Trophoblast cell (in vitro differentiated cells and primary cell): ENCODE measurements at regions not wholly inside any gene's neighbourhood (a gene's known extent, or its start where the extent isn't known, plus 50 kb on each side); places are given as distances from the start of the nearest gene placed in this dataset.

Experiments used
- DNase-seq, 2 donors: peaks; one replicate each; pipeline ENCODE4 v3.0.0-alpha.2; 2016
- H2AFZ ChIP-seq: 2 replicates; pipeline ENCODE4 v1.6.1; 2013; ENCODE audit warnings: low read length, moderate library complexity, mild to moderate bottlenecking; ENCODE audit not compliant: insufficient read depth, poor library complexity
- H2AK5ac ChIP-seq: 2 replicates; pipeline ENCODE4 v1.6.1; 2013; ENCODE audit warnings: mild to moderate bottlenecking, low read length
- H2BK120ac ChIP-seq: 2 replicates; pipeline ENCODE4 v1.6.1; 2013; ENCODE audit warnings: low read length, mild to moderate bottlenecking, moderate library complexity; ENCODE audit not compliant: insufficient read depth, poor library complexity
- H2BK12ac ChIP-seq: 2 replicates; pipeline ENCODE4 v1.6.1; 2013; ENCODE audit warnings: mild to moderate bottlenecking, low read length, moderate library complexity
- H2BK5ac ChIP-seq: 2 replicates; pipeline ENCODE4 v1.6.1; 2013; ENCODE audit warnings: low read length, low read depth, moderate library complexity, mild to moderate bottlenecking; ENCODE audit not compliant: poor library complexity
- H3K14ac ChIP-seq: 2 replicates; pipeline ENCODE4 v1.6.1; 2013; ENCODE audit warnings: mild to moderate bottlenecking, low read length
- H3K18ac ChIP-seq: 2 replicates; pipeline ENCODE4 v1.6.1; 2013; ENCODE audit warnings: mild to moderate bottlenecking, low read length
- H3K23ac ChIP-seq: 2 replicates; pipeline ENCODE4 v1.6.1; 2013; ENCODE audit warnings: low read length
- H3K27ac ChIP-seq: 2 replicates; pipeline ENCODE4 v1.5.1; 2013; ENCODE audit warnings: low read depth, mild to moderate bottlenecking, inconsistent platforms, low read length, moderate library complexity
- H3K27me3 ChIP-seq: 2 replicates; pipeline ENCODE4 v1.6.1; 2013; ENCODE audit warnings: inconsistent platforms, mild to moderate bottlenecking, low read length, moderate library complexity; ENCODE audit not compliant: insufficient read depth
- H3K36me3 ChIP-seq, 2 experiments: 1 replicate in 1 of 2; 2 replicates in 1 of 2; pipeline ENCODE4 v1.6.1; 2013; ENCODE audit warnings: low read length in 2 of 2, mild to moderate bottlenecking in 2 of 2, moderate library complexity in 1 of 2; ENCODE audit not compliant: insufficient read depth in 2 of 2, control insufficient read depth in 1 of 2
- H3K4ac ChIP-seq: 2 replicates; pipeline ENCODE4 v1.6.1; 2013; ENCODE audit warnings: low read depth, mild to moderate bottlenecking, low read length, moderate library complexity
- H3K4me1 ChIP-seq, 2 experiments: 1 replicate in 1 of 2; 2 replicates in 1 of 2; pipeline ENCODE4 v1.6.1; 2013; ENCODE audit warnings: low read length in 2 of 2, mild to moderate bottlenecking in 2 of 2, moderate library complexity in 1 of 2; ENCODE audit not compliant: insufficient read depth in 2 of 2, control insufficient read depth in 1 of 2
- H3K4me2 ChIP-seq: 2 replicates; pipeline ENCODE4 v1.6.1; 2013; ENCODE audit warnings: inconsistent platforms, mild to moderate bottlenecking, low read length, moderate library complexity
- H3K4me3 ChIP-seq: 2 replicates; pipeline ENCODE4 v1.5.1; 2013; ENCODE audit warnings: mild to moderate bottlenecking, low read depth, low read length, inconsistent platforms
- H3K79me1 ChIP-seq: one replicate; pipeline ENCODE4 v1.6.1; 2013; ENCODE audit warnings: low read length
- H3K79me2 ChIP-seq: 2 replicates; pipeline ENCODE4 v1.6.1; 2013; ENCODE audit warnings: low read length, mild to moderate bottlenecking; ENCODE audit not compliant: control insufficient read depth, insufficient read depth, poor library complexity
- H3K9ac ChIP-seq: 2 replicates; pipeline ENCODE4 v1.6.1; 2013; ENCODE audit warnings: mild to moderate bottlenecking, low read length
- H3K9me3 ChIP-seq: 2 replicates; pipeline ENCODE4 v1.6.1; 2013; ENCODE audit warnings: low read depth, mild to moderate bottlenecking, control low read depth, inconsistent platforms, low read length; ENCODE audit not compliant: insufficient read depth
- H4K12ac ChIP-seq: 2 replicates; pipeline ENCODE4 v1.6.1; 2013; ENCODE audit warnings: low read depth, mild to moderate bottlenecking, low read length, moderate library complexity
- H4K8ac ChIP-seq: 2 replicates; pipeline ENCODE4 v1.6.1; 2013; ENCODE audit warnings: low read depth, mild to moderate bottlenecking, low read length, moderate library complexity
- H4K91ac ChIP-seq: one replicate; pipeline ENCODE4 v1.6.1; 2013; ENCODE audit warnings: low read depth, mild to moderate bottlenecking, low read length, moderate library complexity
- WGBS: extraction: QIAGEN DNeasy Blood & Tissue Kit; methylation state at CpG from one replicate; pipeline ENCODE4 v1.1.7; 2013; ENCODE audit warnings: missing lambda C conversion rate; ENCODE audit not compliant: insufficient read length, insufficient coverage; ENCODE audit errors: extremely low coverage; 5-methylcytosine and 5-hydroxymethylcytosine counted together

GRCh38 chr15:98321896-98322295, 326.4 kb upstream of the IGF1R start:
- Histone ChIP-seq H2BK5ac (no peak overlapping the region), H3K9me3 (peaks cover 8% of the 10 kb centered on the region), H2BK12ac (no peak overlapping the region), H3K4me2 (no peak overlapping the region), H3K9ac (no peak overlapping the region), H3K36me3 (no peaks in the 10 kb centered on the region), H2AK5ac (no peak overlapping the region), H3K4ac (no peak overlapping the region), H4K8ac (no peak overlapping the region), H2AFZ (no peak overlapping the region), H3K4me1 (no peaks in the 10 kb centered on the region), H3K79me1 (no peaks in the 10 kb centered on the region), H3K23ac (no peak overlapping the region), H4K91ac (no peak overlapping the region), H3K4me3 (no peak overlapping the region), H3K14ac (no peak overlapping the region), H4K12ac (no peak overlapping the region), H2BK120ac (no peak overlapping the region), H3K18ac (no peak overlapping the region), H3K27ac (no peak overlapping the region), H3K79me2 (no peaks in the 10 kb centered on the region), H3K27me3 (no peaks in the 10 kb centered on the region)
- DNase-seq = no peak
- no CpG with 5 or more reads among the region's 5 CpGs for WGBS

GRCh38 chr15:98322581-98322980, 325.8 kb upstream of the IGF1R start:
- no peaks in the 10 kb centered on the region for H3K36me3 ChIP-seq
- H4K8ac ChIP-seq = no peak overlapping the region
- no peaks in the 10 kb centered on the region for H3K79me1 ChIP-seq
- no peak overlapping the region for H3K23ac ChIP-seq
- no CpG with 5 or more reads among the region's 4 CpGs for WGBS
- H2BK5ac ChIP-seq = no peak overlapping the region
- H3K4me2 ChIP-seq = no peak overlapping the region
- no peak overlapping the region for H3K18ac ChIP-seq
- H4K12ac ChIP-seq = no peak overlapping the region
- H2AK5ac ChIP-seq = no peak overlapping the region
- no peaks in the 10 kb centered on the region for H3K27me3 ChIP-seq
- H3K9me3 ChIP-seq = peaks cover 8% of the 10 kb centered on the region
- no peak overlapping the region for H2BK12ac ChIP-seq
- H4K91ac ChIP-seq = no peak overlapping the region
- no peaks in the 10 kb centered on the region for H3K79me2 ChIP-seq
- no peak overlapping the region for H2AFZ ChIP-seq
- no peaks in the 10 kb centered on the region for H3K4me1 ChIP-seq
- H3K27ac ChIP-seq = no peak overlapping the region
- no peak overlapping the region for H3K9ac ChIP-seq
- H2BK120ac ChIP-seq = no peak overlapping the region
- no peak overlapping the region for H3K4ac ChIP-seq
- H3K14ac ChIP-seq = no peak overlapping the region
- no peak for DNase-seq
- no peak overlapping the region for H3K4me3 ChIP-seq

- Histone ChIP-seq H3K9me3 (peaks cover 5% of the 10 kb centered on the region), H3K14ac (no peak overlapping the region), H3K79me2 (no peaks in the 10 kb centered on the region), H3K27me3 (no peaks in the 10 kb centered on the region), H2AK5ac (no peak overlapping the region), H3K23ac (no peak overlapping the region), H3K4me2 (no peak overlapping the region), H4K12ac (no peak overlapping the region), H4K91ac (no peak overlapping the region), H2BK12ac (no peak overlapping the region), H3K79me1 (no peaks in the 10 kb centered on the region), H3K9ac (no peak overlapping the region), H3K18ac (no peak overlapping the region), H2BK120ac (no peak overlapping the region), H3K36me3 (no peaks in the 10 kb centered on the region), H3K4me1 (no peaks in the 10 kb centered on the region), H3K27ac (no peak overlapping the region), H3K4ac (no peak overlapping the region), H4K8ac (no peak overlapping the region), H2BK5ac (no peak overlapping the region), H3K4me3 (no peak overlapping the region), H2AFZ (no peak overlapping the region)
- no CpG with 5 or more reads among the region's 2 CpGs for WGBS
- DNase-seq = no peak
These were observed 323.9 kb upstream of the IGF1R start for GRCh38 chr15:98324341-98324970.

DNA sequence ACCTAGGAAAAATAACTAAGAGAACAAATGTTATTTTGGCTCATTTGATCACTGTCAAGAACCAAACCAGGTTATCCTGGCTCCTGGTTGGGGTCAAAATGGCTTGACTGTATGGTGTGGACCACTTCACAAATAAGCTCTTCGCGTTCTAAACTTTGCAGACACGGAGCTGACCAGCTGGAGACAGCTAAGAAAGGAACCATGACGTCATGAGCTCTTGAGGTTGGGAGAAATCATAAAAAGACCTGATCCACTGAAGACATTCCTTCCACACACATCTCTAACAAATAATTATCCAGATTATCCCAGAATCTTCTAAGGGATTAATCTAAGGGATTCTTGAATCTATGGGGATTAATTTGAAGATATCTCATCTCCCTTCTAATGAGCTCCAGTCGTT, 321.5 kb upstream of the IGF1R start:
- Histone ChIP-seq H2AFZ (no peak overlapping the region), H3K23ac (no peak overlapping the region), H3K9ac (no peak overlapping the region), H3K4ac (no peak overlapping the region), H3K36me3 (no peaks in the 10 kb centered on the region), H3K4me3 (no peak overlapping the region), H4K91ac (no peak overlapping the region), H4K12ac (no peak overlapping the region), H2BK5ac (no peak overlapping the region), H2AK5ac (no peak overlapping the region), H4K8ac (no peak overlapping the region), H3K4me2 (no peak overlapping the region), H3K79me2 (no peaks in the 10 kb centered on the region), H3K14ac (no peak overlapping the region), H3K4me1 (no peaks in the 10 kb centered on the region), H2BK120ac (no peak overlapping the region), H3K27ac (no peak overlapping the region), H3K79me1 (no peaks in the 10 kb centered on the region), H2BK12ac (no peak overlapping the region), H3K27me3 (no peaks in the 10 kb centered on the region), H3K9me3 (peaks cover 3% of the 10 kb centered on the region), H3K18ac (no peak overlapping the region)
- no peak for DNase-seq
- no CpG with 5 or more reads among the region's 5 CpGs for WGBS
